Tibial artery (tissue), 4 donors: ENCODE measurements at regions not wholly inside any gene's neighbourhood (a gene's known extent, or its start where the extent isn't known, plus 50 kb on each side); places are given as distances from the start of the nearest gene placed in this dataset.
"Not testable (repeated sequence)": the region's sequence is repeated elsewhere in the genome, so short reads cannot be mapped to it uniquely, and the experiment has no call there.

ENCODE experiments used
- DNase-seq, 2 donors: peaks; one replicate each; pipeline ENCODE4 v3.0.0-alpha.2; 2019
- H3K27ac ChIP-seq, 2 donors: fragments of 200-600 bp; sonication (generic) in 1 of 2; 1 replicate in 1 of 2; 2 replicates in 1 of 2; pipeline ENCODE4 v1.5.1; 2018 to 2019; ENCODE audit warnings: mild to moderate bottlenecking in 1 of 2
- H3K27me3 ChIP-seq, 2 donors: fragments of 200-600 bp; sonication (generic) in 1 of 2; one replicate each; pipeline versions ENCODE4 v1.5.1 to v1.6.0; 2016 to 2019
- H3K36me3 ChIP-seq, 3 donors: fragments of 200-600 bp; sonication (generic) in 2 of 3; one replicate each; pipeline ENCODE4 v1.5.1; 2016 to 2019; ENCODE audit warnings: mild to moderate bottlenecking in 2 of 3
- H3K4me1 ChIP-seq, 4 donors: fragments of 200-600 bp; sonication (generic) in 2 of 4; 1 replicate in 3 of 4; 2 replicates in 1 of 4; pipeline ENCODE4 v1.5.1; 2016 to 2019
- H3K4me3 ChIP-seq, 2 donors: fragments of 200-600 bp; sonication (generic) in 1 of 2; 1 replicate in 1 of 2; 2 replicates in 1 of 2; pipeline ENCODE4 v1.5.1; 2018 to 2019; ENCODE audit warnings: mild to moderate bottlenecking in 2 of 2
- H3K9me3 ChIP-seq, 3 donors: fragments of 200-600 bp; sonication (generic) in 1 of 3; one replicate each; pipeline ENCODE4 v1.5.1; 2016 to 2019
- CTCF ChIP-seq, 2 experiments: fragments of 200-600 bp in 1 of 2; fragments of 450-650 bp in 1 of 2; IDR thresholded peaks; one replicate each; pipeline ENCODE4 v1.5.1; 2017 to 2019; ENCODE audit warnings: antibody characterized with exemption in 2 of 2, mild to moderate bottlenecking in 1 of 2, moderate library complexity in 1 of 2
- intact Hi-C: fragments of 100-400 bp; cut with DNase I; formaldehyde crosslinking; loops from one replicate; pipeline ENCODE4 v1.15.0; 2023; ENCODE audit warnings: low total_unique reads

DNA sequence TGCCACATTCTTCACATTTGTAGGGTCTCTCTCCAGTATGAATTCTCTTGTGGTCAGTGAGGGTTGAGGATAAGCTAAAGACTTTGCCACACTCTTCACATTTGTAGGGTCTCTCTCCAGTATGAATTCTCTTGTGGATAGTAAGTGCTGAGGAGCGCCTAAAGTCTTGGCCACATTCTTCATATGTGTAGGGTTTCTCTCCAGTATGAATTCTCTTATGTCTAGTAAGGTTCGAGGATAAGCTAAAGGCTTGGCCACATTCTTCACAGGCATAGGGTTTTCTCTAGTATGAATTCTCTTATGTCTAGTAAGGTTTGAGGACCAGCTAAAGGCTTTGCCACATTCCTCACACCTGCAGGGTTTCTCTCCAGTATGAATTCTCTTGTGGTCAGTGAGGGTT, 706.9 kb upstream of the ZNF722 start:
- DNase-seq, H3K27me3 ChIP-seq, intact Hi-C loops, H3K9me3 ChIP-seq, H3K27ac ChIP-seq, H3K4me1 ChIP-seq, H3K36me3 ChIP-seq, H3K4me3 ChIP-seq: not testable (repeated sequence)

GRCh38 chr7:63317595-63317994, 681.1 kb upstream of the ZNF722 start:
- intact Hi-C loops, H3K4me3 ChIP-seq, DNase-seq, H3K36me3 ChIP-seq, H3K4me1 ChIP-seq, H3K27me3 ChIP-seq, H3K27ac ChIP-seq, H3K9me3 ChIP-seq: not testable (repeated sequence)

DNA sequence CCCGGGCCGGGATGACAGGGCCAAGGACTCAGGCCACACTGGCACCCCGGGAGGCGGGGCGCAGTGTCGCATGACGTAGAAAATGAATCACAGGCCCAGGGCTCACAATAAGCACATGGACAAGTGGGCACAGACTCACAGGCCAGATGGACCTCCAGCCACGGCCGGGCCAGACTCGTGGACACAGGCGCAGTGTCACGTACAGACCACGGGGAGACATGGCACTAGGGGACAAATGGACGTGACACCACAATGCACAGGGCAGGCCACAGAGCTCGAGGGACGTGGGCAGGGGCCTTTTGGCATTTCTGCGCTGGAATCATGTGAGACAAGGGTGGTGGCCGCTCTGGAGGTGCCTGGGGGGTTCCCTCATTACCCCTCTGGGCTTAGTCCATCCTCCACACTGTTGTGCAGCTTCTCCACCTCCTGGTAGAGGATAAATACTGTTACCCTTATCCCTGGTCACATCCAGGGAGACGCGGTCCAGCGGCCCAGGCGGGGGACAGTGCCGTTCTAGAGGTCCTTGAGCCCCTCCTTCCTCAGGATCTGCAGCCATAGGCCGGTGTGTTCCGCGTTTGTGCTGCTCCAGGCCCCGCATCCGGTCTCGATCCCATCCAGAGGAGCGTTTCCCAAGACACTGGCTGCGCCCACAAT, 649.8 kb upstream of the ZNF722 start:
- DNase-seq, H3K27ac ChIP-seq, intact Hi-C loops: not testable (repeated sequence)

GRCh38 chr7:63376873-63377272, 621.8 kb upstream of the ZNF722 start:
- H3K4me1 ChIP-seq: no peaks in the 10 kb centered on the region
- intact Hi-C loops: no loop called here
- DNase-seq: no peak
- H3K27me3 ChIP-seq: no peaks in the 10 kb centered on the region
- H3K9me3 ChIP-seq: no peaks in the 10 kb centered on the region
- H3K4me3 ChIP-seq: no peak overlapping the region
- H3K36me3 ChIP-seq: no peaks in the 10 kb centered on the region
- no peak for TF ChIP-seq CTCF (IDR thresholded peaks at IDR 0.05)
- no peak overlapping the region for H3K27ac ChIP-seq

More for the DNA sequence above, 649.8 kb upstream of the ZNF722 start:
- not testable (repeated sequence) for H3K4me3 ChIP-seq, H3K9me3 ChIP-seq, H3K36me3 ChIP-seq, H3K27me3 ChIP-seq, H3K4me1 ChIP-seq

DNA sequence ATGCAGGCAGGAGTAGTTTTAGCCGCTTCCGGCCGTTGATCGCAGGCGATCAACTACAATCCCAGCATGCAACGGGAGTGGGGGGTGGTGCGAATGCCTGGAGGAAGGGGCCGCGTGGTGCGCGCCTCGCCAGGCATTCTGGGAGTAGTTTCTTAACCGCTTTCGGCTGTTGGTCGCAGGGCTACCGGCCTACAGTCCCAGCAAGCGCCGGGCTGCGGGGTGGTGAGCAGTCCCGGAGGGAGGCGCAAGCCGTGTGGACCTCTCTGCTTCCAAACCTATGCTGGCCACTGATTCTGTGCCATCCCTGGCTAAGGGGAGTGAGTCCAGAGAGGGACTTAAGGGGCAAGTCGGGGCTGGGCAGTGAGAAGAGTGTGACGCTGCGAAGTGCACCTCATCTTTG, 604.5 kb upstream of the ZNF722 start:
- intact Hi-C loops, H3K36me3 ChIP-seq, DNase-seq, H3K4me1 ChIP-seq, H3K27me3 ChIP-seq, H3K9me3 ChIP-seq, H3K27ac ChIP-seq, H3K4me3 ChIP-seq: not testable (repeated sequence)

DNA sequence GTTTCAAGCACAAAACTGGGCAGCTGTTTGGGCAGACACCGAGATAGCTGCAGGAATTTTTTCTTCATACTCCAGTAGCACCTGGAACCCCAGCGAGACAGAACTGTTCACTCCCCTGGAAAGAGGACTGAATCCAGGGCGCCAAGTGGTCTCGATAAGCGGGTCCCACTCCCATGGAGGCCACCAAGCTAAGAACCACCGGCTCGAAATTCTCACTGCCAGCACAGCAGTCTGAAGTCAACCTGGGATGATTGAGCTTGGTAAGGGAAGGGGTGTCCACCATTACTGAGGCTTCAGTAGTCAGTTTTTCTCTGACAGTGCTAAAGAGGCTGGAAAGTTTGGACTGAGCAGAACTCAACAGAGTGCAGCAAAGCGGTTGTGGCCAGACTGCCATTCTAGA, 590.8 kb upstream of the ZNF722 start:
- peak in 1 of 2 donors; percentile 3 for DNase-seq
- intact Hi-C loops: not testable (repeated sequence)

More for the DNA sequence above, 590.8 kb upstream of the ZNF722 start:
- not testable (repeated sequence) for H3K4me3 ChIP-seq, H3K4me1 ChIP-seq, H3K27me3 ChIP-seq, H3K27ac ChIP-seq, H3K36me3 ChIP-seq, H3K9me3 ChIP-seq
